ENCODE measurements at regions not wholly inside any gene's neighbourhood (a gene's known extent, or its start where the extent isn't known, plus 50 kb on each side); places are given as distances from the start of the nearest gene placed in this dataset.

DNA sequence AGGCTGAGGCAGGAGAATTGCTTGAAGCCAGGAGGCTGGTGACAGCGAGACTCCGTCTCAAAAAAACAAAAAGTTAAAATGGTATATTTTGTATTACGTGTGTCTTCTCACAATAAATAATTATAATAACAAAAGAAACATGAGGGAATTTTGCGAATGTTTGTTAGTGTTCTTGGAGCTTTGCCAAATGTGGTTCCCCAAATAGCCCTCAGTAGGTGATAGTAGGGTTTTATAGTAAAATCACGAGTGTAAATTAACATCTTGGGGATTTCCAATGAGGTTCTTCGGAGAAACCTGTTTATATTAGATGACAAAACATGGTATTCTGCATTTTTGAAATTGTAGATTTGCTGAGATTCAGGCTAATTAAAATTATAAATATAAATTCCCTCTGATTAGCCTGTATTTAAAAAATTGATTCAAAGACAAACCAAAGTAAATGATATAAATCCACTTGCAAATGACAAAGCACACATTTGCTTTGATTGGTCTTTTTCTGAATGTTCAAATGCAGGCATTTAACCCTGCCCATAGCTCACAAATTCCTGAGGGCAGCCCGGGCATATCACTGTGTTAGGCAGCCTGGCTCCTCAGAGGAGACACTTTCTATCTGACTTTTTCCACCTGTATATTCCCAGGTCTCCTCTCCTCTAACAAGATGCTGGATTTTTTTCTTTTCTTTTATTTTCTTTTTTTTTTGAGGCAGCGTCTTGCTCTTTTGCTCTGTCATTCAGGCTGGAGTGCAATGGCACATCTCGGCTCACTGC lies 50.3 kb upstream of the TSNAX start:
- H3K27me3 Mint-ChIP-seq, result peaks cover 61% of the 10 kb centered on the region
- H3K4me3 Mint-ChIP-seq, result no peak overlapping the region
- intact Hi-C loops (cut with micrococcal nuclease), result no loop called here
- H3K9me3 Mint-ChIP-seq, result no peaks in the 10 kb centered on the region
- H3K4me1 Mint-ChIP-seq (ENCODE audit: low read depth), result no peaks in the 10 kb centered on the region
- no peak overlapping the region for H3K27ac Mint-ChIP-seq
- no peaks in the 10 kb centered on the region for H3K36me3 Mint-ChIP-seq (ENCODE audit: low read depth)

Measured in dendritic cell treated with granulocyte-macrophage colony-stimulating factor and Interleukin-4, amounts not matched to agents 40 ng/mL and 50 ng/mL, for 4 days (primary cell).